Fibroblast of the conjunctiva (primary cell): ENCODE measurements at regions not wholly inside any gene's neighbourhood (a gene's known extent, or its start where the extent isn't known, plus 50 kb on each side); places are given as distances from the start of the nearest gene placed in this dataset.

Source experiments
- DNase-seq: peaks from one replicate; pipeline ENCODE4 v3.0.0-alpha.2; 2010; ENCODE audit warnings: low read depth

GRCh38 chr13:63107179-63107943 lies 1691.7 kb upstream of the PCDH20 start:
- no peak for DNase-seq

GRCh38 chr13:63094717-63095116 lies 1679.1 kb upstream of the PCDH20 start:
- DNase-seq, result no peak

- no peak for DNase-seq
Observed at GRCh38 chr13:63093907-63094469, 1678.3 kb upstream of the PCDH20 start.

GRCh38 chr13:63092456-63092855 lies 1676.8 kb upstream of the PCDH20 start:
- DNase-seq, result no peak

GRCh38 chr13:63090524-63090923 lies 1674.9 kb upstream of the PCDH20 start:
- DNase-seq, result no peak

GRCh38 chr13:63088226-63088625 lies 1672.6 kb upstream of the PCDH20 start:
- no peak for DNase-seq

GRCh38 chr13:63086286-63086685 lies 1670.6 kb upstream of the PCDH20 start:
- no peak for DNase-seq

GRCh38 chr13:63085851-63086250 lies 1670.2 kb upstream of the PCDH20 start:
- no peak for DNase-seq

- no peak for DNase-seq
Observed at GRCh38 chr13:63081400-63082014, 1665.9 kb upstream of the PCDH20 start.

- no peak for DNase-seq
Observed at GRCh38 chr13:63075126-63075525, 1659.5 kb upstream of the PCDH20 start.

GRCh38 chr13:63050287-63050686 lies 1634.6 kb upstream of the PCDH20 start:
- no peak for DNase-seq

GRCh38 chr13:63048653-63049052 lies 1633.0 kb upstream of the PCDH20 start:
- DNase-seq, result no peak

- DNase-seq, result no peak
Observed at GRCh38 chr13:63044589-63045313, 1629.1 kb upstream of the PCDH20 start.

GRCh38 chr13:63042686-63043085 lies 1627.0 kb upstream of the PCDH20 start:
- DNase-seq, result no peak

GRCh38 chr13:63041640-63042414 lies 1626.2 kb upstream of the PCDH20 start:
- no peak for DNase-seq

- no peak for DNase-seq
Observed at GRCh38 chr13:63026285-63026797, 1610.7 kb upstream of the PCDH20 start.

GRCh38 chr13:63025741-63026140 lies 1610.1 kb upstream of the PCDH20 start:
- DNase-seq, result no peak

- DNase-seq, result no peak
Observed at GRCh38 chr13:63024458-63024857, 1608.8 kb upstream of the PCDH20 start.

- DNase-seq, result no peak
Observed at GRCh38 chr13:63011996-63012395, 1596.3 kb upstream of the PCDH20 start.

GRCh38 chr13:63010072-63010658 lies 1594.5 kb upstream of the PCDH20 start:
- DNase-seq, result no peak

GRCh38 chr13:63005625-63006024 lies 1590.0 kb upstream of the PCDH20 start:
- DNase-seq, result no peak
